Endodermal cell (in vitro differentiated cells): ENCODE measurements at regions not wholly inside any gene's neighbourhood (a gene's known extent, or its start where the extent isn't known, plus 50 kb on each side); places are given as distances from the start of the nearest gene placed in this dataset.
"Not testable (repeated sequence)": the region's sequence is repeated elsewhere in the genome, so short reads cannot be mapped to it uniquely, and the experiment has no call there.

Source experiments
- DNase-seq: peaks from one replicate; pipeline ENCODE4 v3.0.0-alpha.2; 2017
- H3K27ac ChIP-seq: 2 replicates; pipeline ENCODE4 v1.5.1; 2013; ENCODE audit warnings: mild to moderate bottlenecking, low read depth, low read length, moderate library complexity
- H3K27me3 ChIP-seq: 2 replicates; pipeline ENCODE4 v1.6.1; 2013; ENCODE audit warnings: mild to moderate bottlenecking, low read length, moderate library complexity; ENCODE audit not compliant: insufficient read depth, control insufficient read depth, poor library complexity, severe bottlenecking
- H3K36me3 ChIP-seq: 2 replicates; pipeline ENCODE4 v1.7.0; 2013; ENCODE audit warnings: mild to moderate bottlenecking, low read length, moderate library complexity; ENCODE audit not compliant: control insufficient read depth, insufficient read depth
- H3K4me1 ChIP-seq: one replicate; pipeline ENCODE4 v1.7.0; 2013; ENCODE audit warnings: low read length; ENCODE audit not compliant: control insufficient read depth, insufficient read depth
- H3K4me3 ChIP-seq: 2 replicates; pipeline ENCODE4 v1.5.1; 2013; ENCODE audit warnings: mild to moderate bottlenecking, low read length, moderate library complexity
- H3K9ac ChIP-seq: 2 replicates; pipeline ENCODE4 v1.6.1; 2013; ENCODE audit warnings: mild to moderate bottlenecking, low read length, moderate library complexity; ENCODE audit not compliant: poor library complexity, severe bottlenecking; ENCODE audit errors: extremely low read depth
- H3K9me3 ChIP-seq: 2 replicates; pipeline ENCODE4 v1.6.1; 2013; ENCODE audit warnings: mild to moderate bottlenecking, low read length, moderate library complexity; ENCODE audit not compliant: control insufficient read depth
- H3K27ac Mint-ChIP-seq: 2 replicates; pipeline ENCODE4 v1.8.0; 2020; ENCODE audit warnings: mixed read lengths
- H3K27me3 Mint-ChIP-seq: 2 replicates; pipeline ENCODE4 v1.8.0; 2021; ENCODE audit warnings: mild to moderate bottlenecking, mixed read lengths; ENCODE audit not compliant: insufficient read depth
- H3K36me3 Mint-ChIP-seq: 2 replicates; pipeline ENCODE4 v1.8.0; 2020; ENCODE audit warnings: low read depth, mixed read lengths
- H3K4me1 Mint-ChIP-seq: 2 replicates; pipeline ENCODE4 v1.8.0; 2020; ENCODE audit warnings: mixed read lengths
- H3K4me3 Mint-ChIP-seq: 2 replicates; pipeline ENCODE4 v1.8.0; 2020; ENCODE audit warnings: mild to moderate bottlenecking, moderate library complexity, mixed read lengths
- H3K9me3 Mint-ChIP-seq: 2 replicates; pipeline ENCODE4 v1.8.0; 2020; ENCODE audit warnings: mild to moderate bottlenecking, mixed read lengths
- CTCF ChIP-seq: fragments of 200-600 bp; sonication (generic); conservative IDR thresholded peaks from 2 replicates; pipeline ENCODE4 v1.5.0; 2021; ENCODE audit warnings: antibody characterized with exemption, mild to moderate bottlenecking
- WGBS, 2 experiments: methylation state at CpG; one replicate each; pipeline versions ENCODE4 v1.1.5 to v1.1.7; 2013; ENCODE audit warnings: missing lambda C conversion rate in 2 of 2, mixed read lengths in 1 of 2; ENCODE audit not compliant: insufficient coverage in 1 of 2, insufficient read length in 1 of 2; 5-methylcytosine and 5-hydroxymethylcytosine counted together

GRCh38 chr13:99730403-99730802 is 229.1 kb downstream of the TM9SF2 start:
- Histone ChIP-seq H3K36me3 (no peaks in the 10 kb centered on the region), H3K4me1 (peaks cover 10% of the 10 kb centered on the region), H3K4me3 (no peak overlapping the region), H3K9me3 (no peaks in the 10 kb centered on the region), H3K27ac (no peak overlapping the region), H3K27me3 (no peaks in the 10 kb centered on the region), H3K9ac (no peak overlapping the region)
- no peaks in the 10 kb centered on the region for H3K9me3 Mint-ChIP-seq
- H3K27ac Mint-ChIP-seq: no peak overlapping the region
- DNase-seq: no peak
- TF ChIP-seq CTCF: no peak
- H3K27me3 Mint-ChIP-seq: no peaks in the 10 kb centered on the region
- WGBS, 2 experiments: 89 to 97% methylated on average over 9 to 11 of the region's 11 CpGs
- no peaks in the 10 kb centered on the region for H3K36me3 Mint-ChIP-seq
- no peak overlapping the region for H3K4me3 Mint-ChIP-seq
- H3K4me1 Mint-ChIP-seq: peaks cover 57% of the 10 kb centered on the region

- Histone ChIP-seq H3K27ac (no peak overlapping the region), H3K9me3 (no peaks in the 10 kb centered on the region), H3K36me3 (no peaks in the 10 kb centered on the region), H3K27me3 (no peaks in the 10 kb centered on the region), H3K4me3 (no peak overlapping the region), H3K9ac (no peak overlapping the region), H3K4me1 (peaks cover 10% of the 10 kb centered on the region)
- Mint-ChIP-seq H3K27me3 (no peaks in the 10 kb centered on the region), H3K4me3 (no peak overlapping the region), H3K27ac (no peak overlapping the region), H3K4me1 (peaks cover 60% of the 10 kb centered on the region), H3K36me3 (no peaks in the 10 kb centered on the region), H3K9me3 (no peaks in the 10 kb centered on the region)
- no peak for TF ChIP-seq CTCF
- no peak for DNase-seq
- 93 to 96% methylated on average over 10 to 16 of the region's 16 CpGs for WGBS, 2 experiments
Observed at GRCh38 chr13:99729745-99730144, 228.5 kb downstream of the TM9SF2 start.

- H3K36me3 Mint-ChIP-seq, H3K4me3 ChIP-seq, DNase-seq, H3K27ac ChIP-seq, H3K27me3 ChIP-seq, H3K9me3 Mint-ChIP-seq, H3K9ac ChIP-seq, H3K27ac Mint-ChIP-seq, H3K27me3 Mint-ChIP-seq, H3K36me3 ChIP-seq, H3K9me3 ChIP-seq, H3K4me3 Mint-ChIP-seq: not testable (repeated sequence)
- H3K4me1 ChIP-seq: peaks cover 10% of the 10 kb centered on the region
- peaks cover 54% of the 10 kb centered on the region for H3K4me1 Mint-ChIP-seq
- 90 to 91% methylated on average over 6 of the region's 6 CpGs for WGBS, 2 experiments
Observed at GRCh38 chr13:99727651-99728050, 226.4 kb downstream of the TM9SF2 start.

GRCh38 chr13:99726282-99726894 is 225.1 kb downstream of the TM9SF2 start:
- H3K9me3 Mint-ChIP-seq: no peaks in the 10 kb centered on the region
- H3K36me3 Mint-ChIP-seq: no peaks in the 10 kb centered on the region
- no peak overlapping the region for H3K4me3 ChIP-seq
- peaks cover 19% of the 10 kb centered on the region for H3K4me1 ChIP-seq
- H3K27me3 Mint-ChIP-seq: no peaks in the 10 kb centered on the region
- no peaks in the 10 kb centered on the region for H3K9me3 ChIP-seq
- TF ChIP-seq CTCF: no peak
- no peaks in the 10 kb centered on the region for H3K27me3 ChIP-seq
- H3K27ac ChIP-seq: peak overlapping the region; percentile 27
- H3K36me3 ChIP-seq: no peaks in the 10 kb centered on the region
- peak; percentile 71 for DNase-seq
- 54 to 63% methylated on average over 10 of the region's 10 CpGs for WGBS, 2 experiments
- H3K4me1 Mint-ChIP-seq: peaks cover 54% of the 10 kb centered on the region
- peak overlapping the region; percentile 64 for H3K27ac Mint-ChIP-seq
- H3K4me3 Mint-ChIP-seq: no peak overlapping the region
- H3K9ac ChIP-seq: no peak overlapping the region
